Small intestine (tissue), 7 donors: ENCODE measurements at regions not wholly inside any gene's neighbourhood (a gene's known extent, or its start where the extent isn't known, plus 50 kb on each side); places are given as distances from the start of the nearest gene placed in this dataset.
A peak's percentile ranks its signal among the peaks of the same experiment; 100 is the strongest.

Source experiments
- DNase-seq, 2 donors: peaks; one replicate each; pipeline versions ENCODE4 v3.0.0 to v3.0.0-alpha.2; 2013
- FAIRE-seq: peaks from 2 replicates; lab custom pipeline; 2012; peaks lifted over from hg19 to GRCh38; lab: Jason Lieb, UNC
- H3K27ac ChIP-seq, 3 donors: one replicate each; pipeline ENCODE4 v1.5.1; 2013; ENCODE audit warnings: low read length in 2 of 3, mild to moderate bottlenecking in 2 of 3, control low read depth in 1 of 3, inconsistent platforms in 1 of 3, low read depth in 1 of 3, moderate library complexity in 1 of 3
- H3K27me3 ChIP-seq, 3 donors: one replicate each; pipeline ENCODE4 v1.6.1; 2013; ENCODE audit warnings: low read length in 3 of 3, inconsistent platforms in 1 of 3; ENCODE audit not compliant: control insufficient read depth in 3 of 3, insufficient read depth in 3 of 3
- H3K36me3 ChIP-seq, 3 donors: one replicate each; pipeline ENCODE4 v1.6.1; 2013; ENCODE audit warnings: low read length in 3 of 3, inconsistent platforms in 1 of 3, low read depth in 1 of 3, mild to moderate bottlenecking in 1 of 3, moderate library complexity in 1 of 3; ENCODE audit not compliant: control insufficient read depth in 3 of 3, insufficient read depth in 2 of 3
- H3K4me1 ChIP-seq, 3 donors: one replicate each; pipeline ENCODE4 v1.6.1; 2013; ENCODE audit warnings: low read length in 2 of 3, inconsistent platforms in 1 of 3, low read depth in 1 of 3, mild to moderate bottlenecking in 1 of 3, moderate library complexity in 1 of 3; ENCODE audit not compliant: control insufficient read depth in 3 of 3, insufficient read depth in 2 of 3
- H3K4me3 ChIP-seq, 3 donors: one replicate each; pipeline ENCODE4 v1.5.1; 2013; ENCODE audit warnings: low read length in 3 of 3, control low read depth in 1 of 3, inconsistent platforms in 1 of 3, low read depth in 1 of 3, mild to moderate bottlenecking in 1 of 3, moderate library complexity in 1 of 3
- H3K9me3 ChIP-seq, 2 donors: one replicate each; pipeline ENCODE4 v1.6.1; 2013; ENCODE audit warnings: low read depth in 1 of 2, low read length in 1 of 2; ENCODE audit not compliant: control insufficient read depth in 2 of 2, insufficient read depth in 1 of 2
- WGBS, 3 donors: extraction: QIAGEN DNeasy Blood & Tissue Kit; methylation state at CpG; one replicate each; pipeline ENCODE4 v1.1.7; 2013; 5-methylcytosine and 5-hydroxymethylcytosine counted together
- donor health status: healthy with polysubstance abuse.
- donor health status: control.
- donor health status: control.
- donor health status: Bipolar disorder and iron deficiency.
- donor health status: healthy.

GRCh38 chr2:128445523-128445900, 126.8 kb upstream of the HS6ST1 start:
- 63 to 86% (median 82%) methylated on average over 3 to 4 of the region's 4 CpGs for whole genome bisulfite sequencing, 3 donors
- no peak for DNase-seq

GRCh38 chr2:128446049-128446873, 127.6 kb upstream of the HS6ST1 start:
- no peaks in the 10 kb centered on the region for H3K27me3 ChIP-seq
- peaks cover 0 to 15% (median 4%) of the 10 kb centered on the region in 3 donors for H3K4me1 ChIP-seq
- no peaks in the 10 kb centered on the region for H3K9me3 ChIP-seq
- WGBS, 3 donors: 65 to 80% (median 78%) methylated on average over 10 of the region's 10 CpGs
- peak overlapping the region in 1 of 3 donors; percentile 45 for H3K27ac ChIP-seq
- H3K36me3 ChIP-seq: no peaks in the 10 kb centered on the region
- FAIRE-seq (no peak), DNase-seq (no peak)
- H3K4me3 ChIP-seq: no peak overlapping the region

More at GRCh38 chr2:128445523-128445900, 126.8 kb upstream of the HS6ST1 start:
- no peak overlapping the region for H3K27ac ChIP-seq
- no peaks in the 10 kb centered on the region for H3K36me3 ChIP-seq
- peaks cover 0 to 15% (median 4%) of the 10 kb centered on the region in 3 donors for H3K4me1 ChIP-seq
- no peak overlapping the region for H3K4me3 ChIP-seq
- no peaks in the 10 kb centered on the region for H3K27me3 ChIP-seq
- FAIRE-seq: no peak
- no peaks in the 10 kb centered on the region for H3K9me3 ChIP-seq

DNA sequence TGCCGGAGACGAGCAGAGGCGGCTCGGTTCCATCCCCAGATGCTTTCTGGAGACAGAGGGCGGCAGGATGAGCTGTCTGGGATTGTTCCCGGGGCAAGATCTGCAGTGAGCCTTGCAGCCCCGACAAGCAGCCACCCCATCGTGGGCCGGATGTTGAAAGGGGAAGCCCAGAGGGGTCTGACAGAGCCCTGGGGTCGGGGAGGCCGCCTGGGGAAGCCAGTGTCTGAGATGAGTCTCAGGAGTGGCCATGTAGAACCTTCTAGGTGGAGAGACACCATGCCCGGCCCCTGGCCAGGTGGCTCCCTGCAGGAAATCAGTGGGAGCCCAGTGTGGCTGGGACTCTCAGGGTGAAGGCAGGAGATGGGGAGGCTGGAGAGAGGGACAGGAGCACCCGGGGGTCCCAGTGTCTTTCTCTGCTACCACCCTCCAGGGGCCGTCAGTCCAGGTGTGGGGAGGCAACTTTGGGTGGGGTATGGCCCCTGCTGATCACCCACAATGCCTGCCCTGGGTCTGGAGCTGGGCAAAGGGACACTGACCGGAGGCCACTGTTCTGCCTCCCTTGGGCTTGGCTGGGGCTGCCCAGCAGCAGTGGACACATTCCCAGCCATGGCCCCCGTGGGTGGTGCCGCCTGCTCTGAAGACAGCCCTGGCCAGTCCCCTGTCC, 128.3 kb upstream of the HS6ST1 start:
- Histone ChIP-seq H3K9me3 (no peaks in the 10 kb centered on the region), H3K4me1 (peaks cover 0 to 10% (median 3%) of the 10 kb centered on the region in 3 donors), H3K27ac (peak overlapping the region in 1 of 3 donors; percentile 45), H3K4me3 (no peak overlapping the region), H3K36me3 (no peaks in the 10 kb centered on the region), H3K27me3 (no peaks in the 10 kb centered on the region)
- FAIRE-seq (no peak), DNase-seq (no peak)
- WGBS, 3 donors: 64 to 81% (median 72%) methylated on average over 16 to 17 of the region's 17 CpGs

- peak overlapping the region in 1 of 3 donors; percentile 45 for H3K27ac ChIP-seq
- no peak for FAIRE-seq
These were observed 128.9 kb upstream of the HS6ST1 start for GRCh38 chr2:128447538-128447995.

DNA sequence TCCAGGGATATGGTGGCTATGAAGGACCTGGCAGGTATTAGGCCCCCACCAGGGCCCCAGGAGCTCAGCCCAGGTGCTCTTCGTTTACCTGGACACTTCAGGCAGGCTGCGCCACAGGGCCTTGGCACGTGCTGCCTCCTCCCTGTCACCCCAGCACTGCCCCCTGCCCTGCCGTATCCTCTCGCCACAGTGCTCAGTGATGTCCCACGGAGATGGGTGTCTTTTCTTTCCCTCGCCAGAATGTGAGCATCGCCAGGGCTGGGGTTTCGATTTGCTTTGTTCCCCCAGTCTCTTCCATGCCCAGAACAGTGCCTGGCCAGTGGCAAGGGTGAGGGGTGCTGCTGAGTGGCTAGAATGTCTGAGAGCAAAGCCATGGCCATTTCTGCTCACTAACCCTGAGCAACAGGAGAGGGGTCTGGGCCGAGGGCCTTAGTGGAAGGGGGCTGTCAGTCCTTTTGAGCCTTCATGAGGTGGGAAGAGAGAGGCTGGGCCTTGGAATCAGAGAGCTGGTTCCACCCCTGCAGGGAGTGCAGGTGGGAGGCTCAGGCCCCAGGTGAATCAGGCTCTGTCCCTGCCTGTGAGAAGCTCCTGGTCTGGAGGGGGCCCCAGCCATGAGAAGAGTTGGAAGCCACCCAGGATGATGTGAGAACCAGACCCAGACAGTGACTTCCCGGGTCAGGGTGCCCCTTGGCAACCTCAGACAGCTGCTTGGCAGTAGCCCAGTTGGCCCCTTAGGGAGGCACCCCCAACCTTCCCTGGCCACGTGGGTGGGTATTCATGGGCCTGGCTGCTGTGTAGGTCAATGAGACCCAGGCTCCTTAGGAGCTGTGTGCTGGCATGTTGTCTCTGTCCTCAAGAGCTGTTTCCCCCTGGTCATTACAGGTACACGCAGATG, 129.9 kb upstream of the HS6ST1 start:
- no peak overlapping the region for H3K4me3 ChIP-seq
- H3K36me3 ChIP-seq: no peaks in the 10 kb centered on the region
- WGBS, 3 donors: 84 to 87% (median 86%) methylated on average over 13 of the region's 13 CpGs
- no peak overlapping the region for H3K27ac ChIP-seq
- DNase-seq (no peak), FAIRE-seq (no peak)
- no peaks in the 10 kb centered on the region for H3K9me3 ChIP-seq
- H3K4me1 ChIP-seq: no peaks in the 10 kb centered on the region
- H3K27me3 ChIP-seq: no peaks in the 10 kb centered on the region

More at GRCh38 chr2:128447538-128447995, 128.9 kb upstream of the HS6ST1 start:
- peaks cover 0 to 6% (median 0%) of the 10 kb centered on the region in 3 donors for H3K4me1 ChIP-seq
- no peak for DNase-seq
- H3K9me3 ChIP-seq: no peaks in the 10 kb centered on the region
- no peaks in the 10 kb centered on the region for H3K27me3 ChIP-seq
- H3K4me3 ChIP-seq: no peak overlapping the region
- WGBS, 3 donors: 79 to 87% (median 80%) methylated on average over 7 of the region's 7 CpGs
- H3K36me3 ChIP-seq: no peaks in the 10 kb centered on the region

- Histone ChIP-seq H3K4me1 (no peaks in the 10 kb centered on the region), H3K27me3 (no peaks in the 10 kb centered on the region), H3K27ac (no peak overlapping the region), H3K4me3 (no peak overlapping the region), H3K9me3 (no peaks in the 10 kb centered on the region), H3K36me3 (no peaks in the 10 kb centered on the region)
- FAIRE-seq: no peak
- DNase-seq: no peak
- WGBS, 3 donors: 78 to 92% (median 86%) methylated on average over 24 of the region's 24 CpGs
These were observed 130.8 kb upstream of the HS6ST1 start for GRCh38 chr2:128449226-128450061.

- no peak for DNase-seq
These were observed 131.8 kb upstream of the HS6ST1 start for GRCh38 chr2:128450211-128451024.

More at GRCh38 chr2:128450211-128451024, 131.8 kb upstream of the HS6ST1 start:
- Histone ChIP-seq H3K4me1 (no peaks in the 10 kb centered on the region), H3K9me3 (no peaks in the 10 kb centered on the region), H3K27me3 (no peaks in the 10 kb centered on the region), H3K4me3 (no peak overlapping the region), H3K27ac (no peak overlapping the region), H3K36me3 (no peaks in the 10 kb centered on the region)
- 82 to 86% (median 84%) methylated on average over 14 of the region's 14 CpGs for WGBS, 3 donors
- FAIRE-seq: no peak
